ENCODE measurements at regions not wholly inside any gene's neighbourhood (a gene's known extent, or its start where the extent isn't known, plus 50 kb on each side); places are given as distances from the start of the nearest gene placed in this dataset.

GRCh38 chr2:219876931-219877330 is 249.5 kb downstream of the SLC4A3 start:
- TF ChIP-seq ZNF816 (CRISPR knock-in tag; IDR thresholded peaks at IDR 0.05; ENCODE audit: borderline replicate concordance) (no peak), KDM5B (CRISPR knock-in tag; IDR thresholded peaks at IDR 0.05; ENCODE audit: borderline replicate concordance) (no peak), YY1 (IDR thresholded peaks at IDR 0.05; ENCODE audit: insufficient read depth, insufficient replicate concordance, low read depth, low read length) (no peak), TBP (CRISPR knock-in tag; IDR thresholded peaks at IDR 0.05) (no peak), POLR2AphosphoS5 (IDR thresholded peaks at IDR 0.05; ENCODE audit: low read depth, low read length) (no peak), CTCF (CRISPR knock-in tag; IDR thresholded peaks at IDR 0.05) (no peak), HMGA1 (CRISPR knock-in tag; conservative IDR thresholded peaks at IDR 0.05) (no peak), HIC2 (CRISPR knock-in tag; IDR thresholded peaks at IDR 0.05; ENCODE audit: low read depth) (no peak), ZNF567 (CRISPR knock-in tag; IDR thresholded peaks at IDR 0.05; ENCODE audit: borderline replicate concordance) (no peak), ZFP36 (IDR thresholded peaks at IDR 0.05; ENCODE audit: borderline replicate concordance, low read depth, low read length, partially characterized antibody) (no peak), ZNF275 (CRISPR knock-in tag; IDR thresholded peaks at IDR 0.05; ENCODE audit: borderline replicate concordance) (no peak), ZNF274 (CRISPR knock-in tag; IDR thresholded peaks at IDR 0.05) (no peak)
